GM18870 (cell line): ENCODE measurements at regions not wholly inside any gene's neighbourhood (a gene's known extent, or its start where the extent isn't known, plus 50 kb on each side); places are given as distances from the start of the nearest gene placed in this dataset.
"Not testable (repeated sequence)": the region's sequence is repeated elsewhere in the genome, so short reads cannot be mapped to it uniquely, and the experiment has no call there.

Experiments
- ATAC-seq: cut with Tn5 transposase; IDR thresholded peaks from one replicate; pipeline ENCODE4 v1.9.1; 2021; ENCODE audit warnings: moderate library complexity; ENCODE audit not compliant: unreplicated experiment

DNA sequence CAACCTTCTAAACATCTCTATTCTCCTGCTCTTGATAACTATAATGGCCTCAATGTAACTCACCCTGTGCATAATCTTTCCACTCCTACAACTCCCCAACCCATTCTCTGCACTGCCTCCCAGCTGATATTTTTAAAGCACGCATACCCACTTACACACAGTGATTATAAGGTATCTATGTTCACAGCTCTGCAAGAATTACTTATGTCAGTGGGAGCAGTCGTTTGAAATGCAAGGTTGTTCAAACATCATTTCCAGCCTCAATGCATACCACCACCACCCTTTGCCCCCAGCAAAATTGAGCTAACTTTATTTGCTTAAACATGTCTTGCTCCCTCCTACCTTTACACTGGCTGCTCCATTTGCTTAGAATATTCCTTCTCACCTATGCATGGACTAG is 506.0 kb downstream of the RFPL4B start:
- no peak for ATAC-seq

DNA sequence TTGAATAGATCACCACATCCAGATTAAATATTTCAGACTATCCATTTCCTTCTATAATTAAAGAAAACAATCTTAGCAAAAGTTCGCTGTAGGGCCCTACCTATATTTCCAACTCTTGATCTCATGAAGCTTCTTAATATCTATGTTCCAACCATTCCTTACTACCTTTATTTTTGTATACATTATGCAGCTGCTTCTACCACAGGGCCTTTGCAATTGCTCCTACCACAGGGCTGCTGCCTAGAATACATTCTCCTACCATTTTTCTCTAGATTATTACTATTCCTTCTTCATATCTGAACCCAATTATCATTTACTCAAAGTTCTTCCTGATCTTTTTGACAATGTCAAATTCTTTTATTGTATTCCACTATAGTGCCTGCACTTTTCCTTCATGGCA is 516.6 kb downstream of the RFPL4B start:
- no peak for ATAC-seq

GRCh38 chr6:112865131-112865530 is 518.0 kb downstream of the RFPL4B start:
- no peak for ATAC-seq

- no peak for ATAC-seq
Measured at GRCh38 chr6:112874881-112875280, 527.8 kb downstream of the RFPL4B start.

DNA sequence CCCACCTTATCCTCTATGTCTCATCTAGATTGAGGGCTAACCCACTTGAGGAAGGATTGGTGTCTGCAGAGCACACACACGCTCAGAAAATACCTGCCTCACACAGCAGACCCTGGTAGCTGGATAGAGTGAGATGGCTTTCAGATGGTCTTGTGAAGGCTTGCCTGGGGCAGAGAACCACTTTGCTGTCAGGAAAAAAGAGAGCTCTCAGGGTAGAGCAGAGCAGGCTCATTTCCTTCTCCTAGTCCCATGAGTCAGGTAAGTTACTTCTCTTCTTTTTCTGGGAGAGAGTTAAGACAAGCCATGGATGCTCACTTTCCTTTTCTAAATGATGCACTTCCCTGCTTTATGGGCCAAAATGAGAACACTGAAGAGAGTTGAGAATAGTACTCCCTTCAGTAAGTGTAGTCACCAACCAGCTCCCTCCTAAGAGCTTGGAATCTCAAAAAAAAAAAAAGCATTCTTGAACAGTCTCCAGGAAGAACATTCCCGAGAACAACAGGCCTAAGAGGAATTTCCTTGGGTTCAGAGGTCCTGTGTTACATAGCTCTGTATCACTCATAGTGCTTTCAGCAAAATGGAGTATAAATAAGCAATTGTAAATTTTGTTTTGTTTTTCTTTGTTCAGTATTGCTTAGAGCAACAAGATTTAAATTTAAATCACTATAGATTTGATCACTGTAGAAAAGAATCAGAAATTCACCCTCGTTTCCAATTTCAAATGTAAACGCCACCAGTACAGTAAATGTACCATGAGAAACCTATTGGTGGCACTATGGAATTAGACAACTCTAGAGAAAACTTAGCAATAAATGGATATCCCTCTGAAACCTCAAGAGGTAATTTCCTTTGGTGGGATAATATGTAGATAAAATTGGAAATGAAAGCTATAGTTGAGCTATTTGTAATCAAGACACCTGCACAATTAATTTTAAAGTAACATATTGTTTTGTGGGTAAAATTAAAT is 530.3 kb downstream of the RFPL4B start:
- ATAC-seq: no peak

DNA sequence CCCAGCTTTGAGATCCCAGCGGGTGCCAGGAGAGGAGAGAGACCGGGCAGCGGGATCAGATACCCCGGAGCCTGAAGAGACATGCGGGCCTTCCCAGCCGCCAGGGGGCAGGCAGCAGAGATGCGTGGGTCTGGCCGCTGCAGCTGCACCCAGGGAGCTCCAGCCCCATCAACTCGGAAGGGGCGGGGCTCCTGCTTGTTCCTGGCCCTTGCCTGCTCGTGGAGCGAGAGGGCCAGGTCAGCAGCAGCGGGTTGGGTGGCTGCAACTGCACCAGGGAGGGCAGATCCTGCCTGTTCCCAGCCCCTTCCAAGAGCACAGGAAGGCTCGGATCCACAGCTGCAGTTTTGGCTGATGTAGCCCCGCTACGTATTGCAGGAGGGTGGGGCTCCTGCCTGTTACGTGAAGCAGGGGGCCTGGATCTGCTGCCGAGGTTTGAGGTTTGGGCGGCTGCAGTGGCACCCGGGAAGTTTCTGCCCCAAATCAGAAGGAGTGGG is 532.8 kb downstream of the RFPL4B start:
- no peak for ATAC-seq

DNA sequence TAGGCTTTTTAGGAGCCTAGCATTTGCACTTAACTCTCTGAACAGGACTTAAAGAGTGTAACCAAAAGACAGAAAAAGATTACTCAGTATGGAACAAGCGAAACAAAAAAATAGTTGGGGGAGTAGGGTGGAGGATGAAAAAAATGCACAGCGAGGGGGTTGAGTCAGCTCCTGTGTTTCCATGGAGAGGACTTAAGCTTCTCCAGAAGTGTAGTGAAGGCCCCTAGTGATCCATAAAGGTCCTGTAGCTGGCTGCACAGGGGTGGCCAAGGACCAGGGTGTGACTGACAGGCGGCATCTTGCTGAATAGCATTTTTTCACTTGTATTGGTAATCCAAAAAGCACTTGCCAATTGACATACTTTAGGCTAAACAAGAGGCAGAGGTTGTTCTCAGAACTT is 533.9 kb downstream of the RFPL4B start:
- ATAC-seq: no peak

DNA sequence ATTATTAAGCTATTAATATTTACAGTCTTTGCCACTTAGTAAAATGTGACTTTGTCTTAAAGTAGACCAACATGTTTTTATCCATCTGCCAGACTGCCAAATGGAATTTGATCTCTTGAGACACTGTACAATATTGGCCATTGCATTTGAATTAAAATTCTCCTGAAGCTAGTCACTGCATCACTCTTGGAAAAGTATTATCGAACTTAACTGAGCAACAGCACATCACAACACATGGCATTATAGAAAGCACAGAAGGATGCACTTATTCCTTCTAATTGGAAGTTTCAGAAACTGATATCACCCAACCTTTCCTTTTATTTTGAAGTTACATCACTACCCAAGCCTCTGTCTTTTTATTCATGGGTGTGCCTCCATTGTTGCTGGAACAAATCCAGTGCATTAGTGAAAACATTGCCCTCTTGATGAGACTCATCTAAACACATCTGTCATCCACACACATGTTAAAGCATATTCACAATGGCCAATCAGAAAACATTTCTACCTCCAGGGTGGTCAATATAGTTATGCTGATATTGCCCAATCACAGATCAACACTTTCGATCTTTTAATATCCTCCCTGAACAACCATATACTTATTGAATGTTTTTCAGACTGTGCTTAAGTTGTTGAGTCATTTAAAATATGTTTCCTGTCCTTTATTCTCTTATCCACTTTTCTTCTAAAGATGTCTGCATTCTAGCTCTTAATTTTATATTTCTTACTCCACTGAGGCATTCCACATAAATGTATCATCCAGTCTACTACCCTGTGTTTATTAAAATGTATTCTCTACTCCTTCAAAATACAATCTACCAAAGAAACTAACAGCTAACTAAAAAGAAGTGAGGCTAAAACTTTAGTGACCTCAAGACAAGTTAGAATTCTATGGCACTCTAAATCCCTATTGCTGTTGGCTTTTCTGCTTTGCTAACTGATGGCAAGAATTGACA is 535.0 kb downstream of the RFPL4B start:
- no peak for ATAC-seq

DNA sequence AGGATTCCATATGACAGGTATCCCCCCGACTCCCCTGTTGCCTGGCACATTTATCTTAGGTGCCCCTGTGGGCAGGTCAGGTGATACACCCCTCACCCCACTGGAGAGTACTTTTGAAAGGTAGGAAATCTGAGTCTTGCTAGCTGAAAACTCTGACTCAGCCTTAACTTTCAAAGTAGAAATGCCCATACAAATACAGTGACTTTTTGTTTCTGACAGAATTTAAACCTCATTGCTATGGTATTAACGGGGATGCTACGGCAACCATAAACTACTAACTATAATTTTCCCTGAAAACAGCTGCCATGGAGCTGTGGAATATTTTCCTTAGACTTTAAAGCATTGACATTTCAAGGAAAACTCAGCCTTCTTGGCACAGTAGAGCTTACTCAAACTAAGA is 536.0 kb downstream of the RFPL4B start:
- ATAC-seq: no peak

GRCh38 chr6:112886415-112886814 is 539.3 kb downstream of the RFPL4B start:
- ATAC-seq: no peak

DNA sequence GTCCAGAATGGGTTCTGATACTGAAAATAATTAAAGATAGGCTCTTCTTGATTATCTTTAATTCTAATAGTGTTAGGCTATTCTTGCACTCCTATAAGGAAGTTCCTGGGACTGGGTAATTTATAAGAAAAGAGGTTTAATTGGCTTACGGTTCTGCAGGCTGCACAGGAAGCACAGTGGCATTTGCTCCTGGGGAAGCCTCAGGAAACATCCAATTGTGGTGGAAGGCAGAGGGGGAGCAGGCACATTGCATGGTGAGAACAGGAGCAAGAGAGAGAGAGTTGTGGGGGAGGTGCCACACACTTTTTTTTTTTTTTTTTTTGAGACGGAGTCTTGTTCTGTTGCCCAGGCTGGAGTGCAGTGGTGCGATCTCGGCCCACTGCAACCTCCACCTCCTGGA is 540.3 kb downstream of the RFPL4B start:
- not testable (repeated sequence) for ATAC-seq

- ATAC-seq: no peak
Measured at GRCh38 chr6:112899541-112899940, 552.4 kb downstream of the RFPL4B start.

- ATAC-seq: no peak
Measured at GRCh38 chr6:112903361-112903760, 556.2 kb downstream of the RFPL4B start.

DNA sequence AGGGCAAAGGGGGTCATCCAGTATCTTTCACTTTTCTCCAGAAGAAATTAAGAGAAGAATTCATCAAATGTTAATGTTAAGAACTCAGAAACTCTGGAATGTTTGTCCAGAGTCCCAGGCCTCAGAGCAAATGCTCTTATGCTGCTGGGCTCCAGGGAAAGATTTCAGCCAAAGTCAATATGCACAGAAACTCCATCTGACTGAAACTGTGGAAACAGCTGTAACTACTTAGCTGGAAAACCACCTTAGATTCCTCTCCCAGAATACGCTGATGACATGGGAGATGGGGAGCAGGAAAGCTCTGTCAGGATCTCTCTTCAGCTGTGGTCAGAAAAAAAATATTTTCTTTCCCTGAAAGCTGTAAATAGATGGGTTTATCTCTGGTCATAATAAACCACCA is 559.6 kb downstream of the RFPL4B start:
- no peak for ATAC-seq

DNA sequence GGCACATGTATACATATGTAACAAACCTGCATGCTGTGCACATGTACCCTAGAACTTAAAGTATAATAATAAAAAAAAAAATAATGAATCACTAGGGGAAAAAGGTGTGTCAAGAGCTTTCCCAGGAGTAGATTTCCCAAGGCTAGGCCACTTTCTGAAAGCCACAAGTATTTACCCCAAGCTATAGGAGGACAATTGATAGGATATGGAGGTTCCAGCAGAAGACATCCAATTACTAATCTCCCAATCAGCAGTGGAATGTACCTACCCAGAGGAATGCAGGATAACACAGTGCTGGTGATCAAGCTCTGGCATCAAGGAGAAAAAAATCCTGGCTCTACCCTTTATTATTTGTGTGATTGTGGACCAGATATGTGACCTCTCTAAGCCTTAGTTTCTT is 562.7 kb downstream of the RFPL4B start:
- ATAC-seq: no peak

DNA sequence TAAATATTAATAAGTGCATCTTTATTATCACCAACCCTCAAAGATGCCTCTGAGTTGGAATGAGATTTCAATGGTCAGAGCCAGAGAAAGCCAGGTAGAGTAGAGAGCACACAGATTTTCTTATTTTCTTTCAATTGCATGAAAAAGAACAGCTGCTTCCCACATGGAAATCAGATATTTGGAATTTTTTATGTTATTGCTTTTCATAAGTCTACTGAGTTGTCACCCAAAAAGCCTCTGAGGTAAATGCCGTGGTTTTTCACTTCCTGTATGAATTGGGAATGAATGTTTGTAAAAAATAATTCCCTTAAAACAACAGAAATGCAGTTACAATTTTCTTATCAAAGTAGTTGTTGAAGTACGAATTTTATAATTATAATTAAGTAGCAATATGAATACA is 563.1 kb downstream of the RFPL4B start:
- no peak for ATAC-seq

GRCh38 chr6:112911959-112912358 is 564.8 kb downstream of the RFPL4B start:
- ATAC-seq: no peak

- ATAC-seq: no peak
Measured at GRCh38 chr6:112912416-112913101, 565.4 kb downstream of the RFPL4B start.

GRCh38 chr6:112919744-112920143 is 572.6 kb downstream of the RFPL4B start:
- ATAC-seq: not testable (repeated sequence)

DNA sequence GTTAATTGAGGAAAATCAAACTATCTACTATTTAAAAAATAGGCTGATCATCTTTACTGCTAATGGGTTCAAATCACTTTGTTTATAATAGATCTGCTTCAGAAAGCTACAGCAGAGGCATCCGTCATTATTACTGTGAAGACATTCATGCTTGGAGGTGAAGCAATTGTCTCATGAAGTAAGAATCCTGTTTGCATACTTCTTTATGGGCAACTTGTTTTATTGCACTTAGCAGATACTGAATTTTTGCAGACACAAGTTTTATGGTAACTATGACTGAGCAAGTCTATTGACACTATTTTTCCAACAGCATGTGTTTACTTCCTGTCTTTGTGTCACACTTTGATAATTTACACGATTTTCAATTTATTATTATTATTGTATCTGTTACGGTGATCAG is 573.9 kb downstream of the RFPL4B start:
- no peak for ATAC-seq
